Activated CD4-positive, alpha-beta T cell treated with anti-CD3 and anti-CD28 coated beads for 48 hours (primary cell): ENCODE measurements at regions not wholly inside any gene's neighbourhood (a gene's known extent, or its start where the extent isn't known, plus 50 kb on each side); places are given as distances from the start of the nearest gene placed in this dataset.
"Not testable (repeated sequence)": the region's sequence is repeated elsewhere in the genome, so short reads cannot be mapped to it uniquely, and the experiment has no call there.

Source experiments
- DNase-seq: peaks from one replicate; pipeline ENCODE4 v3.0.0-alpha.2; 2020

- DNase-seq: no peak
Measured at GRCh38 chr1:233722212-233722979, 108.5 kb downstream of the KCNK1 start.

GRCh38 chr1:233723387-233723786, 109.5 kb downstream of the KCNK1 start:
- no peak for DNase-seq

GRCh38 chr1:233724131-233724631, 110.3 kb downstream of the KCNK1 start:
- DNase-seq: not testable (repeated sequence)

DNA sequence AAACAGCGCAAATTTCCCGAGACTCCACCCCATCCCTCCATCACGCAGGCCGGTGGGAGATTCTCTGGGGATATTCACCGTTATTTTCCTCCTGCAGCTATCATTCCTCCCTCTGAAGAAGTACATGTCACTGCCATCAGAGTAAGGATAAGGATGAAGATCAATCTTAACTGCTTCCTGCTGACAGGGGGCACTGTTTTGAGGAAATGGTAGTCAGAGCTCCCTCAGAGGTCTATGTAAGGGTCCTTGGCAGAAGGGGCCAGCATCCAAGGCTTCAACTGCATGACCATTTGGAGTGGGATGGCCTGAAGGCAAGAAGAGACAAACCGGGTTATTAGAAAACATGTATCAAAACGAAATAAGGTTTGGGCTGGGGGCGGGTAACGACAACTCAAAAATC, 111.5 kb downstream of the KCNK1 start:
- no peak for DNase-seq

- no peak for DNase-seq
Measured at GRCh38 chr1:233728721-233729120, 114.8 kb downstream of the KCNK1 start.

- DNase-seq: no peak
Measured at GRCh38 chr1:233730380-233730779, 116.5 kb downstream of the KCNK1 start.

DNA sequence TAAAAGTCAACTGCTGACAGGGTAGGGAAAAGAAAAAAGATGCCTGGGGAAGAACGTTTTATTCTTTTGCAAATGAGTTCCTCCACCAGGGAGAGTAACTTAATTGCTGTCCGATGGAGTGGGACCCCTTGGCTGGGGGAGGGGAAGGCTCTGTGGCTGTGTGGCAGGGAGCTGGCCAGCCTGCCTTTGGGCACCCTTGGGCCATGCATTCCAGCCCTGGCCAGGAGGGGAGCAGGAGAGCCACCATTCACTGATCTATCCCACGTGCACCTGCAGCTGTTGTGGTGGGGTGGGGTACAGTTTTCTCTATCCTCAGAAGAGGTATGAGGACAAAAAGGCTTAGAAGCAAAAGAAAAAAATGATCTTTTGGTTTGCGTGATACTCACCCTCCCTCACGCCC, 116.9 kb downstream of the KCNK1 start:
- no peak for DNase-seq

DNA sequence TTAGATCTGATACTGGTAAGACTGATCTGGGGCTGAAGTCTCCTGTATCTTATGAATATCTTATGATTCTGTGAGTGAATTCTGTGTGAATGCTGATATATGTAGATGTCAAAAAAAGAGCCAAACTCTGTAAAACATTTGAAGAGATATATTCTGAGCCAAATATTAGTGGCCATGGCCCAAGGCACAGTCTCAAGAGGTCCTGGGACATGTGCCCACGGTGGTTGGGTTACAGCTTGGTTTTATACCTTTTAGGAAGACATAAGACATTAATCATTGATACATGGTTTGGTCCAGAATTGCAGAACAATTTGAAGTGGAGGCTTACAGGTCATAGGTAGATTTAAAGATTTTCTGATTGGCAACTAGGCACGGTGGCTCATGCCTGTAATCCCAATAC, 118.3 kb downstream of the KCNK1 start:
- DNase-seq: no peak

- no peak for DNase-seq
Measured at GRCh38 chr1:233734456-233734855, 120.5 kb downstream of the KCNK1 start.

- no peak for DNase-seq
Measured at GRCh38 chr1:233735331-233735730, 121.4 kb downstream of the KCNK1 start.

- no peak for DNase-seq
Measured at GRCh38 chr1:233735847-233736246, 121.9 kb downstream of the KCNK1 start.

DNA sequence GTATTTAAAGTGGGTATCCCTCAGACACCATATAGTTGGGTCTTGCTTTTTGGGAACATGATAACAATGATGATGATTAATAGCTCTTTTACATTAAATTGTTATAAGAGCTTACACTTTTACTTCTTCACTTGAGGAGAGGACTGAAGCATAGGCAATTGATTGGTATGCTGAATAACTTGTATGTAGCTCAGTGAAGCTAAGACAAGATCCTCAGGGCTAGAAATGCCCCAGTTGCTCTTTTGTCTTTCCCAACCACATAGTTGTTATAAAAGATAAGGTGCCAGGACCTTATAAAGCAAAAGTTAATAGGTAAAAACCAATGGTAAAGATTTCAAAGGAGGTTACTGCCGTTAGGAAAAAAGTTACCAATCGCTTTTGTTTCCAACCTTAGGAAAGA, 123.4 kb downstream of the KCNK1 start:
- no peak for DNase-seq

GRCh38 chr1:233738396-233738795, 124.5 kb downstream of the KCNK1 start:
- no peak for DNase-seq

DNA sequence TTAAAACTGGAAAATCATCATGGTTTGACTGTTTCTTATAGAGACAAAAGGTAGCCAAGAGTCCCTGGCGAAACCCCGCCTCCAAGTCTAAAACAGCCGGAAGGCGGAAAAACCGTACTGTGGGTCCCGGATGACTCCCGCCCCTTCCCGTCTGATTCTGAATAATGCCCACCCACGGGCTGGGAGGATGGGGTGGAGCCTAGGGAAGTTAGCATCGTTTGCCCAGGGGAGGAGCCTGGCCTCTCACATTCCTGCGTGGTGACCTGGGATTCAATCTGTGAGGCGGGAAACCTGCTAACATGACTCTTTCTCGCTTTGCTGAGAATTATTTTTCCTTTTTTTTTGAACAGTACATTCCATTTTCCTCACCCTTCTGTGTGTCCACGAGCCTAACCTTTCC, 124.9 kb downstream of the KCNK1 start:
- DNase-seq: no peak

DNA sequence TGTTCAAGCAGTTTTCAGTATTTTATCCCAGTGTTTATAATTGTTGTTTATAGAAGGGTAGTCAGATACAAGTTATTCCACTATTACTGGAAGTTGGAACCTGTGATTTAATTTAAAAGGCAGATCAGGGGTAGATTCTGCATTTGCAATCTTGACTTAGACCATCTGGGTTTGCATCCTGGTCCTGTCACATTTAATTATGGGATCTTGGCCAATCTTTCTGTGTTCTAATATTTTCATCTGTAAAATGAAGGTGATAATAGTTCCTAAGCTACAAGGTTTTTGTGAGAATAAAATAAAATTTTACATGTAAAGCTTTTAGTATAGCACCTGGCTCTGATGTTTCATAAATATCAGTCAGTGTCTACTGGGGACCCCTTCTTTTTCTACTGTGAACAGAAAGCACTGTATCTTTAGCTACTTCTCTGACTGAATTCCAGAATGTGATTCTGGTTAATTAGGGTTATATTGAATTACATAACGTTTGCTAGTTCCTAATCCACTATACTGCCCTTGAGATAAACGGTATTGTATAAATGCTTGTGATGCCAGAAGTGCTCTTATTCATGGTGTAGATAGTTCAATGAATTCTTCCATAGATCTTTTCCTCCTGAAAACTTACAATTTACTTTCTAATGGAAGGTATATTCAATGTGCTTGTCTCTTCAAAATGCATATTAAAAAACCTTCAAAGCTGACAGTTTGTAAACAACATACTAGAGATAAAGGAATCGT, 131.0 kb downstream of the KCNK1 start:
- DNase-seq: no peak

DNA sequence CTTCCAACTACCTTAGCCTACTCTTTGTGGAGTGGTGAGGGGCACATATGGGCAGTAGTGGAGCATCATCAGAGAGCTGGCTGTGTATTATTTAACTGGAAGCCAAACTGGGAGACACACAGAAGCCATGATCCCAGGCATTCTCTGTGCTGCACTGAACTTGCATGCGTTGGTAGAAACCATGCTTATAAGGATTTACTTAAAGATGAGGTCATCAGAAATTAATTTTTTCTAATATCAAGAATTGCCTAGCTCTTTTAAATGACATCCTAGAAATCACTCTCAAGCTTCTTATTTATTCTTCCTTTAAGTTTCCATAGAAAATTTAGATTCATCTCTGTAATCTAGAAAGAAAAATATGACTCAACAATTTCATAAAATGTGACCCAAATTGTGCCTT, 136.2 kb downstream of the KCNK1 start:
- DNase-seq: no peak

GRCh38 chr1:233759665-233760064, 144.8 kb upstream of the SLC35F3 start:
- no peak for DNase-seq

DNA sequence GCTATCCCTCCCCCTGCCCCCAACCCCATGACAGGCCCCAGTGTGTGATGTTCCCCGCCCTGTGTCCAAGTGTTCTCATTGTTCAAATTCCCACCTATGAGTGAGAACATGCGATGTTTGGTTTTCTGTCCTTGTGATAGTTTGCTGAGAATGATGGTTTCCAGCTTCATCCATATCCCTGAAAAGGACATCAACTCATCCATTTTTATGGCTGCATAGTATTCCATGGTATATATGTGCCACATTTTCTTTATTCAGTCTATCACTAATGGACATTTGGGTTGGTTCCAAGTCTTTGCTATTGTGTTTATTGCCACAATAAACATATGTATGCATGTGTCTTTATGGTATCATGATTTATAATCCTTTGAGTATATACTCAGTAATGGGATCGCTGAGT, 140.2 kb upstream of the SLC35F3 start:
- DNase-seq: not testable (repeated sequence)

GRCh38 chr1:233777566-233777965, 126.9 kb upstream of the SLC35F3 start:
- no peak for DNase-seq

- DNase-seq: no peak
Measured at GRCh38 chr1:233780049-233780448, 124.4 kb upstream of the SLC35F3 start.

DNA sequence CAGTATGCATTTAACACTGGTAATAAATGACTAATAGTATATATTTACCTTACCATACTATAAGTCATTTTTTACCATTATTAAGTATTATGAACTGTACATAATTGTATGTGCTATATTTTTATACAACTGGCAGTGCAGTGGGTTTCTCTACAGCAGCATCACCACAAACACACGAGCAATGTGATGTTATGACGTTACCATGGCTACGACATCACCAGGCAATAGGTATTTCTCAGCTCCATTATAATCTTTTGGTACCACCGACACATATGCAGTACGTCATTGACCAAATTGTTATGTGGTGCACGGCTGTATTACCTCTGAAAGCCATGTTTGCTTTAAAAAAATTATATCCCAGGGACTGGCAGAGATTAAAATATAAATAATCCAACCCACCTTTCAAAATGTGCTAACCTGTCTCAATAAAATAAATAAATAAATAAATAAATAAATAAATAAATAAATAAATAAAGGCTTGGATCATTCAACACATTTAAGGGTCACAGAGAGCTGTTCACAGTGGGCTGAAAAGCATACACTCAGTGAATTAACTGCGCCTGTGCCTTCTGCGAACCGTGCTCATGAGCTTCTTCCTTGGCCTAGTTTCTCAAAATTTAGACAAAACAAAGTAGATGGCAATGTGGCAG, 121.4 kb upstream of the SLC35F3 start:
- no peak for DNase-seq

GRCh38 chr1:233787599-233787998, 116.9 kb upstream of the SLC35F3 start:
- DNase-seq: no peak

GRCh38 chr1:233788687-233789086, 115.8 kb upstream of the SLC35F3 start:
- no peak for DNase-seq

DNA sequence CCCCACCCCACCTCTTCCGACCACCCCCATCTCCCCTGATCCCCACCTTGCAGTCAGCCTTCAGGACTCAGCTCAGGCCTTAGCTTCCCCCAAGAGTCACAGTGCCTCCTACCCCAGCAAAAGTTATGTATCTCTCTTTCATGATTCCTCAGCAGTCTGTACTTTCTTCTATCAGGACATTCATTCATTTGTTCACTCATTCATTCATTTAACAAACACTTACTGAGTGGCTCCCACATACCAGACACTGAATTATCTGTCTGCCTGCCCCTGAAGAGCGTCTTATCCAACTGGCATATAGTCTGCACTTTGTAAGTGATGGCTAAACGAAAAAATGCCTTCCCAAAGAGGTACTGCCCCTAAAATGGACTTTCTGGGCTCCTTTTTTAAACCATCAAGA, 114.4 kb upstream of the SLC35F3 start:
- no peak for DNase-seq
